PC-9 (cell line): ENCODE measurements at regions not wholly inside any gene's neighbourhood (a gene's known extent, or its start where the extent isn't known, plus 50 kb on each side); places are given as distances from the start of the nearest gene placed in this dataset.

ENCODE experiments used
- EZH2 ChIP-seq: fragments of 200-600 bp; sonication (generic); IDR thresholded peaks from 2 replicates; pipeline ENCODE4 v1.8.0; 2017; ENCODE audit warnings: antibody characterized with exemption, low read depth
- TF ChIP-seq, protein P1 (sequence below): fragments of 200-600 bp; sonication (generic); conservative IDR thresholded peaks from 2 replicates; pipeline ENCODE4 v1.6.1; 2017; ENCODE audit warnings: mixed run types, antibody characterized with exemption, mild to moderate bottlenecking, moderate library complexity

- TF ChIP-seq, protein P1, sequence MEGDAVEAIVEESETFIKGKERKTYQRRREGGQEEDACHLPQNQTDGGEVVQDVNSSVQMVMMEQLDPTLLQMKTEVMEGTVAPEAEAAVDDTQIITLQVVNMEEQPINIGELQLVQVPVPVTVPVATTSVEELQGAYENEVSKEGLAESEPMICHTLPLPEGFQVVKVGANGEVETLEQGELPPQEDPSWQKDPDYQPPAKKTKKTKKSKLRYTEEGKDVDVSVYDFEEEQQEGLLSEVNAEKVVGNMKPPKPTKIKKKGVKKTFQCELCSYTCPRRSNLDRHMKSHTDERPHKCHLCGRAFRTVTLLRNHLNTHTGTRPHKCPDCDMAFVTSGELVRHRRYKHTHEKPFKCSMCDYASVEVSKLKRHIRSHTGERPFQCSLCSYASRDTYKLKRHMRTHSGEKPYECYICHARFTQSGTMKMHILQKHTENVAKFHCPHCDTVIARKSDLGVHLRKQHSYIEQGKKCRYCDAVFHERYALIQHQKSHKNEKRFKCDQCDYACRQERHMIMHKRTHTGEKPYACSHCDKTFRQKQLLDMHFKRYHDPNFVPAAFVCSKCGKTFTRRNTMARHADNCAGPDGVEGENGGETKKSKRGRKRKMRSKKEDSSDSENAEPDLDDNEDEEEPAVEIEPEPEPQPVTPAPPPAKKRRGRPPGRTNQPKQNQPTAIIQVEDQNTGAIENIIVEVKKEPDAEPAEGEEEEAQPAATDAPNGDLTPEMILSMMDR, result no peak
- no peak for TF ChIP-seq EZH2
Measured at GRCh38 chr9:106112935-106113334, 418.6 kb downstream of the TMEM38B start.
